GM23338 (cell line): ENCODE measurements at regions not wholly inside any gene's neighbourhood (a gene's known extent, or its start where the extent isn't known, plus 50 kb on each side); places are given as distances from the start of the nearest gene placed in this dataset.

Experiments
- ATAC-seq: fragments of 200-7000 bp; cut with Tn5 transposase; 3 replicates; pipeline ENCODE4 v1.9.1; 2020
- DNase-seq: peaks from one replicate; pipeline ENCODE4 v3.0.0-alpha.2; 2015; ENCODE audit warnings: low spot score
- H2AFZ ChIP-seq: fragments of 200-600 bp; sonication (generic); 2 replicates; pipeline ENCODE4 v1.8.0; 2016; ENCODE audit warnings: antibody characterized with exemption, mild to moderate bottlenecking, moderate library complexity
- H3F3A ChIP-seq: fragments of 200-600 bp; sonication (generic); replicated peaks from 2 replicates; pipeline ENCODE4 v1.8.0; 2017; ENCODE audit warnings: antibody characterized with exemption, mixed run types, low read depth
- H3K27ac ChIP-seq: fragments of 200-600 bp; sonication (generic); 2 replicates; pipeline ENCODE4 v1.6.1; 2016; ENCODE audit warnings: low read depth
- H3K27me3 ChIP-seq: fragments of 200-600 bp; sonication (generic); 2 replicates; pipeline ENCODE4 v1.8.0; 2016; ENCODE audit warnings: mild to moderate bottlenecking, mixed run types, moderate library complexity; ENCODE audit not compliant: insufficient read depth
- H3K36me3 ChIP-seq: fragments of 200-600 bp; sonication (generic); 2 replicates; pipeline ENCODE4 v1.8.0; 2016; ENCODE audit warnings: mild to moderate bottlenecking; ENCODE audit not compliant: insufficient read depth
- H3K4me1 ChIP-seq: fragments of 200-600 bp; sonication (generic); 2 replicates; pipeline ENCODE4 v1.8.0; 2016; ENCODE audit warnings: mild to moderate bottlenecking, moderate library complexity; ENCODE audit not compliant: insufficient read depth
- H3K4me2 ChIP-seq: fragments of 200-600 bp; sonication (generic); 2 replicates; pipeline ENCODE4 v1.7.1; 2017; ENCODE audit warnings: mixed run types
- H3K4me3 ChIP-seq: fragments of 200-600 bp; sonication (generic); 2 replicates; pipeline ENCODE4 v1.6.1; 2016; ENCODE audit warnings: mixed run types
- H3K79me2 ChIP-seq: fragments of 200-600 bp; sonication (generic); replicated peaks from 2 replicates; pipeline ENCODE4 v1.8.0; 2017; ENCODE audit warnings: mild to moderate bottlenecking; ENCODE audit not compliant: insufficient read depth
- H3K9me2 ChIP-seq: fragments of 200-600 bp; sonication (generic); 2 replicates; pipeline ENCODE4 v1.8.0; 2017; ENCODE audit not compliant: insufficient read depth
- H4K20me1 ChIP-seq: fragments of 200-600 bp; sonication (generic); replicated peaks from 2 replicates; pipeline ENCODE4 v1.8.0; 2017; ENCODE audit warnings: mild to moderate bottlenecking; ENCODE audit not compliant: insufficient read depth
- H3K27ac Mint-ChIP-seq: 2 replicates; pipeline ENCODE4 v1.8.0; 2020; ENCODE audit warnings: inconsistent platforms, mild to moderate bottlenecking, moderate library complexity, mixed read lengths
- H3K27me3 Mint-ChIP-seq: 3 replicates; pipeline ENCODE4 v1.8.0; 2022; ENCODE audit warnings: low read depth, mild to moderate bottlenecking, moderate library complexity, mixed read lengths, inconsistent platforms; ENCODE audit not compliant: insufficient read depth, poor library complexity
- H3K36me3 Mint-ChIP-seq: 3 replicates; pipeline ENCODE4 v1.8.0; 2021; ENCODE audit warnings: low read depth, mild to moderate bottlenecking, inconsistent platforms, moderate library complexity, mixed read lengths
- H3K4me1 Mint-ChIP-seq: 3 replicates; pipeline ENCODE4 v1.8.0; 2020; ENCODE audit warnings: mild to moderate bottlenecking, inconsistent platforms, mixed read lengths
- H3K4me3 Mint-ChIP-seq: 3 replicates; pipeline ENCODE4 v1.8.0; 2021; ENCODE audit warnings: moderate library complexity, mild to moderate bottlenecking, inconsistent platforms, mixed read lengths
- H3K9me3 Mint-ChIP-seq: 3 replicates; pipeline ENCODE4 v1.8.0; 2020; ENCODE audit warnings: moderate library complexity, mild to moderate bottlenecking, inconsistent platforms, mixed read lengths
- CREB1 ChIP-seq: fragments of 250-450 bp; sonication (Bioruptor Pico); IDR thresholded peaks from 2 replicates; pipeline ENCODE4 v1.5.0; 2020; ENCODE audit warnings: low read depth, mild to moderate bottlenecking, moderate library complexity
- CTCF ChIP-seq, 2 experiments: fragments of 200-600 bp in 1 of 2; sonication (generic) in 1 of 2; conservative IDR thresholded peaks; 2 replicates each; pipeline versions ENCODE4 v1.5.1 to v1.6.1; 2016 to 2017; ENCODE audit warnings: antibody characterized with exemption in 2 of 2, low read depth in 2 of 2, mild to moderate bottlenecking in 2 of 2, moderate library complexity in 1 of 2
- ETS1 ChIP-seq: IDR thresholded peaks from 2 replicates; pipeline ENCODE4 v1.6.1; 2016; ENCODE audit warnings: antibody characterized with exemption
- EZH2 ChIP-seq: fragments of 200-600 bp; sonication (generic); IDR thresholded peaks from one replicate; pipeline ENCODE4 v1.8.0; 2017; ENCODE audit warnings: antibody characterized with exemption, mild to moderate bottlenecking, low read depth; ENCODE audit not compliant: unreplicated experiment
- EZH2phosphoT487 ChIP-seq: fragments of 200-600 bp; sonication (generic); IDR thresholded peaks from one replicate; pipeline ENCODE4 v1.8.1; 2018; ENCODE audit warnings: antibody characterized with exemption; ENCODE audit not compliant: unreplicated experiment
- POLR2AphosphoS5 ChIP-seq: IDR thresholded peaks from 2 replicates; pipeline ENCODE4 v1.6.1; 2016; ENCODE audit warnings: antibody characterized with exemption, low read depth
- STAT1 ChIP-seq: IDR thresholded peaks from one replicate; pipeline ENCODE4 v1.6.1; 2016; ENCODE audit warnings: antibody characterized with exemption; ENCODE audit not compliant: unreplicated experiment
- ZNF331 ChIP-seq: fragments of 250-450 bp; sonication (Bioruptor Pico); IDR thresholded peaks from 2 replicates; pipeline ENCODE4 v1.5.0; 2020; ENCODE audit warnings: low read depth, mild to moderate bottlenecking, moderate library complexity
- ZNF462 ChIP-seq: fragments of 250-450 bp; sonication (Bioruptor Pico); IDR thresholded peaks from 2 replicates; pipeline ENCODE4 v1.5.0; 2020; ENCODE audit warnings: mild to moderate bottlenecking, moderate library complexity

GRCh38 chr7:81487516-81487915 lies 282.3 kb downstream of the HGF start:
- TF ChIP-seq POLR2AphosphoS5 (no peak), ZNF331 (CRISPR knock-in tag) (no peak), CREB1 (CRISPR knock-in tag) (no peak), EZH2phosphoT487 (no peak), CTCF (conservative IDR thresholded peaks at IDR 0.05; ENCODE audit: low read depth in 2 of 2) (no peak), STAT1 (no peak), ETS1 (no peak)
- Mint-ChIP-seq H3K27ac (no peak overlapping the region), H3K36me3 (no peaks in the 10 kb centered on the region; the same call in 2 of the 3 replicates), H3K4me1 (peaks cover 7% of the 10 kb centered on the region), H3K4me3 (no peak overlapping the region), H3K27me3 (peaks cover 4% of the 10 kb centered on the region), H3K9me3 (no peaks in the 10 kb centered on the region)
- H3K79me2 ChIP-seq, result no peaks in the 10 kb centered on the region
- no peak overlapping the region for H3K4me2 ChIP-seq
- no peaks in the 10 kb centered on the region for H3K9me2 ChIP-seq
- H2AFZ ChIP-seq, result peak overlapping the region; percentile 8; the same call in 1 of the 2 replicates
- no peaks in the 10 kb centered on the region for H3K4me1 ChIP-seq
- H3K27me3 ChIP-seq, result no peaks in the 10 kb centered on the region
- no peak for DNase-seq
- H3F3A ChIP-seq, result no peaks in the 10 kb centered on the region
- H3K4me3 ChIP-seq, result no peak overlapping the region
- H4K20me1 ChIP-seq, result no peaks in the 10 kb centered on the region
- H3K36me3 ChIP-seq, result no peaks in the 10 kb centered on the region
- no peak overlapping the region for H3K27ac ChIP-seq
- ATAC-seq, result no peak

- 0 out of 2 replicates have a peak overlapping the region, but pooled peaks have one; percentile 78 for H2AFZ ChIP-seq
- peaks cover 2% of the 10 kb centered on the region; the same call in 1 of the 3 replicates for H3K4me1 Mint-ChIP-seq
- no peak overlapping the region for H3K4me3 ChIP-seq
- no peaks in the 10 kb centered on the region for H3K9me2 ChIP-seq
- no peaks in the 10 kb centered on the region for H4K20me1 ChIP-seq
- no peaks in the 10 kb centered on the region for H3K79me2 ChIP-seq
- TF ChIP-seq ZNF462 (CRISPR knock-in tag) (peak; percentile 79), EZH2 (no peak)
- H3K27ac Mint-ChIP-seq, result no peak overlapping the region
- peaks cover under 1% of the 10 kb centered on the region; the same call in 2 of the 3 replicates for H3K36me3 Mint-ChIP-seq
- DNase-seq, result peak; percentile 71
- H3K36me3 ChIP-seq, result no peaks in the 10 kb centered on the region
- H3K4me3 Mint-ChIP-seq, result no peak overlapping the region
- H3K27me3 Mint-ChIP-seq, result peaks cover 3% of the 10 kb centered on the region
- H3K9me3 Mint-ChIP-seq, result peaks cover under 1% of the 10 kb centered on the region; the same call in 1 of the 3 replicates
- peak; percentile 96 for ATAC-seq
- no peak overlapping the region for H3K4me2 ChIP-seq
- no peaks in the 10 kb centered on the region for H3F3A ChIP-seq
- H3K27me3 ChIP-seq, result no peaks in the 10 kb centered on the region
- no peak overlapping the region for H3K27ac ChIP-seq
- H3K4me1 ChIP-seq, result no peaks in the 10 kb centered on the region
Observed at GRCh38 chr7:81484261-81484660, 285.6 kb downstream of the HGF start.
